Suprapubic skin (tissue), 4 donors: ENCODE measurements at regions not wholly inside any gene's neighbourhood (a gene's known extent, or its start where the extent isn't known, plus 50 kb on each side); places are given as distances from the start of the nearest gene placed in this dataset.

Source experiments
- DNase-seq, 2 donors: peaks; one replicate each; pipeline ENCODE4 v3.0.0-alpha.2; 2019; ENCODE audit warnings: low spot score in 2 of 2
- H3K27ac ChIP-seq: fragments of 200-600 bp; sonication (generic); one replicate; pipeline ENCODE4 v1.5.1; 2019
- H3K27me3 ChIP-seq: fragments of 200-600 bp; sonication (generic); one replicate; pipeline ENCODE4 v1.5.1; 2019
- H3K36me3 ChIP-seq: fragments of 200-600 bp; sonication (generic); one replicate; pipeline ENCODE4 v1.5.1; 2019
- H3K4me1 ChIP-seq: fragments of 200-600 bp; sonication (generic); one replicate; pipeline ENCODE4 v1.5.1; 2019
- H3K4me3 ChIP-seq: fragments of 200-600 bp; sonication (generic); one replicate; pipeline ENCODE4 v1.5.1; 2019; ENCODE audit warnings: mild to moderate bottlenecking
- H3K9me3 ChIP-seq: fragments of 200-600 bp; sonication (generic); one replicate; pipeline ENCODE4 v1.5.1; 2019
- CTCF ChIP-seq, 2 donors: fragments of 200-600 bp in 1 of 2; fragments of 450-650 bp in 1 of 2; sonication (generic) in 1 of 2; IDR thresholded peaks; one replicate each; pipeline ENCODE4 v1.5.1; 2016 to 2019; ENCODE audit warnings: antibody characterized with exemption in 2 of 2, mild to moderate bottlenecking in 1 of 2, moderate library complexity in 1 of 2
- EP300 ChIP-seq: sonication (generic); formaldehyde crosslinking; IDR thresholded peaks from one replicate; pipeline ENCODE4 v1.6.1; 2017; ENCODE audit warnings: antibody characterized with exemption
- POLR2A ChIP-seq, 2 donors: fragments of 450-650 bp; IDR thresholded peaks; one replicate each; pipeline ENCODE4 v1.6.1; 2017; ENCODE audit warnings: antibody characterized with exemption in 2 of 2, mild to moderate bottlenecking in 2 of 2, moderate library complexity in 2 of 2
- POLR2AphosphoS5 ChIP-seq, 3 donors: sonication (generic); formaldehyde crosslinking; IDR thresholded peaks; one replicate each; pipeline ENCODE4 v1.6.1; 2017; ENCODE audit warnings: antibody characterized with exemption in 3 of 3
- WGBS: methylation state at CpG from one replicate; pipeline ENCODE4 v1.1.5; 2018; 5-methylcytosine and 5-hydroxymethylcytosine counted together

GRCh38 chr17:79404136-79404911, 206.5 kb downstream of the RBFOX3 start:
- no peak for DNase-seq
- Histone ChIP-seq H3K27ac (no peak overlapping the region), H3K27me3 (peaks cover 89% of the 10 kb centered on the region), H3K9me3 (no peaks in the 10 kb centered on the region), H3K36me3 (no peaks in the 10 kb centered on the region), H3K4me3 (no peak overlapping the region), H3K4me1 (peaks cover 9% of the 10 kb centered on the region)
- TF ChIP-seq EP300 (no peak), CTCF (IDR thresholded peaks at IDR 0.05) (no peak), POLR2A (IDR thresholded peaks at IDR 0.05) (no peak)
- 94% methylated on average over 15 of the region's 16 CpGs for WGBS

GRCh38 chr17:79401704-79402674, 208.9 kb downstream of the RBFOX3 start:
- TF ChIP-seq CTCF (IDR thresholded peaks at IDR 0.05): no peak
- no peak for TF ChIP-seq POLR2A (IDR thresholded peaks at IDR 0.05)
- TF ChIP-seq EP300: no peak
- TF ChIP-seq POLR2AphosphoS5 (IDR thresholded peaks at IDR 0.05): no peak
- Histone ChIP-seq H3K4me1 (peaks cover 9% of the 10 kb centered on the region), H3K27ac (no peak overlapping the region), H3K36me3 (no peaks in the 10 kb centered on the region), H3K4me3 (no peak overlapping the region), H3K9me3 (no peaks in the 10 kb centered on the region), H3K27me3 (peaks cover 92% of the 10 kb centered on the region)
- WGBS: 42% methylated on average over 21 of the region's 26 CpGs
- DNase-seq: no peak

GRCh38 chr17:79400989-79401703, 209.7 kb downstream of the RBFOX3 start:
- no peak for TF ChIP-seq EP300
- TF ChIP-seq CTCF (IDR thresholded peaks at IDR 0.05): peak; percentile 76 to 98
- H3K9me3 ChIP-seq: no peaks in the 10 kb centered on the region
- H3K4me1 ChIP-seq: peaks cover 9% of the 10 kb centered on the region
- H3K36me3 ChIP-seq: no peaks in the 10 kb centered on the region
- peak overlapping the region; percentile 33 for H3K4me3 ChIP-seq
- WGBS: 10% methylated on average over 28 of the region's 33 CpGs
- DNase-seq: no peak
- peaks cover 92% of the 10 kb centered on the region for H3K27me3 ChIP-seq
- H3K27ac ChIP-seq: no peak overlapping the region

GRCh38 chr17:79399610-79400144, 211.2 kb downstream of the RBFOX3 start:
- 34% methylated on average over 15 of the region's 15 CpGs for WGBS

More at GRCh38 chr17:79399610-79400144, 211.2 kb downstream of the RBFOX3 start:
- H3K36me3 ChIP-seq: no peaks in the 10 kb centered on the region
- no peak for DNase-seq
- no peak overlapping the region for H3K4me3 ChIP-seq
- no peaks in the 10 kb centered on the region for H3K9me3 ChIP-seq
- H3K27me3 ChIP-seq: peaks cover 92% of the 10 kb centered on the region
- H3K27ac ChIP-seq: no peak overlapping the region
- peaks cover 9% of the 10 kb centered on the region for H3K4me1 ChIP-seq
- TF ChIP-seq EP300 (no peak), CTCF (IDR thresholded peaks at IDR 0.05) (no peak), POLR2A (IDR thresholded peaks at IDR 0.05) (no peak), POLR2AphosphoS5 (IDR thresholded peaks at IDR 0.05) (no peak)
